ENCODE measurements at regions not wholly inside any gene's neighbourhood (a gene's known extent, or its start where the extent isn't known, plus 50 kb on each side); places are given as distances from the start of the nearest gene placed in this dataset.
"Not testable (repeated sequence)": the region's sequence is repeated elsewhere in the genome, so short reads cannot be mapped to it uniquely, and the experiment has no call there.

GRCh38 chr16:17983847-17984639 lies 352.5 kb downstream of the NPIPA8 start:
- DNase-seq (ENCODE audit: low spot score) = no peak

GRCh38 chr16:17983114-17983513 lies 353.4 kb downstream of the NPIPA8 start:
- DNase-seq (ENCODE audit: low spot score) = no peak

DNA sequence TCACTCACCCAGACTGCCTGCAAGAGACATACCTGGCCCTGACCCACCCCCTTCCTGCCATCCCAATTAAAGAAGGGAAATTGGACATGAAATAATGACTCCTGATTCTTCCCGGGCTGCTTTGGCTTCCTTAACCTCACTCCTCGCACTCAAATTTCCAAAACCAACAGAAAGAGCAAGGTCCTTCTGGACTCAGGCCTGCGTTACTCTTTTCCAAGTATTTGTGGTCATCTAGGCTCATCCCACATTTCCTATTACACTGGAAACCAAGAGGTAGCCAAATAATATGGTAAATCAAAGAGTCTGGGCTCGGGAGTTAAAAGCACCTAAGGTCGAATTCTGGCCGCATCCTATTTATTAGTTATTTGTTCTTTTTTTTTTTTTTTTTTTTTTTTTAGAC lies 359.3 kb downstream of the NPIPA8 start:
- no peak for DNase-seq (ENCODE audit: low spot score)

- DNase-seq (ENCODE audit: low spot score) = no peak
Measured at GRCh38 chr16:17972460-17972943, 364.0 kb downstream of the NPIPA8 start.

- no peak for DNase-seq (ENCODE audit: low spot score)
Measured at GRCh38 chr16:17970816-17971331, 365.7 kb downstream of the NPIPA8 start.

DNA sequence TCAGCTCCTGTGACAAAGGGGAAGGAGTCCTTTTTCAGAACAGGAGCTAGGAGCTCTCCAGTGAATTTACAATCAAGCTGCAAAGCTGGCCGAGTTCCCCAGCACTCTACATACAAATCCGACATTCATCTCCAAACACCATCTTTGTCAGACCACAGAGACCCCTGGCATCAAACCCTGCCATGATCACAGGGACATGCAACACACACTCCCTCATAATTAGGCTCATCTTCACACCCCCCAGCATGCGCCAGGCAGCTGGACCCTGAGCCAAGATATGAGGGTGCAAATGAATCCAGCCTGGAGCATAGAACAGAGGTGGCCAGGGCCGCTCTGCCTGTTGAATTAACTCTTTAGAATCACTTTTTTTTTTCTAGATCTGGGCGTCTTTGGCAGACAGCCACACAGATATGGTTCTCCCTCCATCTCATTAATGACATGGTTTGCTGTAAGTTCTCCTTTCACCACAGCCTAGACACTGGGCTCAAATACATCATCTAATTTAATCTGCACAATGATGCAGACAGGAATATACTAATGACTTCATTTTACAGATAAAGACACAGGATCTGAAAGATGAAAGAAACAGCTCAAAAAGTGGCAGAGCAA lies 366.3 kb downstream of the NPIPA8 start:
- no peak for DNase-seq (ENCODE audit: low spot score)

DNA sequence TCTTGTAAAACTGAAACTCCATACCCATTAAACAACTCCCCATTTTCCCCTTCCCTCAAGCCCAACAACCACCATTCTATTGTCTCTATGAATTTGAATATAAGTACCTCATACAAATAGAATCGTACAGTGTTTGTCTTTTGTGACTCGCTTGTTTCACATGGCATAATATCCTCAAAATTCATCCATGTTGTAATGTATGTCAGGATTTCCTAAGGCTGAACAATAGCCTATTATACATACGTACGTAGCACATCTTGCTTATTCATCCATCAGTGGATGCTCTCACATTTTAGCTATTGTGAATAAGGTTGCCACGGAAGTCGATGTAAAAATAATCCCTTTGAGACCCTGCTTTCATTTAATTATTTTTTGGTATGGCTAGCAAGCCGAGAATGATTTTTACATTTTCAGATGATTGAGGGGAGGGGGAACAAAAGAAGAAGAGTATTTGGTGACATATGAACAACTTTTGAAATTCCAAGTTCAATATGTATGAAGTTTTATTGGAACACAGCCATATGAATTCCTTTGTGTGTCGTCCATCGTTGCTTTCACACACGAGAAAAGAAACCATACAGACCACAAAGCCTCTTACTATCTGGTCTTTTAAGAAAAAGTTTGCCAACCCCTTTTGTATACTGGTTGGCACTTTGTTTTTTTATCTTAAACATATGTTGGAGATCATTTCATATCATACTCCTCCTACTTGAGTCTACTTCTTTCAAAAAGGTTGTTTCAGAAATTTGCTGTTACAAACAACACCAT lies 371.2 kb downstream of the NPIPA8 start:
- DNase-seq (ENCODE audit: low spot score) = no peak

- DNase-seq (ENCODE audit: low spot score) = no peak
Measured at GRCh38 chr16:17964196-17964595, 372.3 kb downstream of the NPIPA8 start.

DNA sequence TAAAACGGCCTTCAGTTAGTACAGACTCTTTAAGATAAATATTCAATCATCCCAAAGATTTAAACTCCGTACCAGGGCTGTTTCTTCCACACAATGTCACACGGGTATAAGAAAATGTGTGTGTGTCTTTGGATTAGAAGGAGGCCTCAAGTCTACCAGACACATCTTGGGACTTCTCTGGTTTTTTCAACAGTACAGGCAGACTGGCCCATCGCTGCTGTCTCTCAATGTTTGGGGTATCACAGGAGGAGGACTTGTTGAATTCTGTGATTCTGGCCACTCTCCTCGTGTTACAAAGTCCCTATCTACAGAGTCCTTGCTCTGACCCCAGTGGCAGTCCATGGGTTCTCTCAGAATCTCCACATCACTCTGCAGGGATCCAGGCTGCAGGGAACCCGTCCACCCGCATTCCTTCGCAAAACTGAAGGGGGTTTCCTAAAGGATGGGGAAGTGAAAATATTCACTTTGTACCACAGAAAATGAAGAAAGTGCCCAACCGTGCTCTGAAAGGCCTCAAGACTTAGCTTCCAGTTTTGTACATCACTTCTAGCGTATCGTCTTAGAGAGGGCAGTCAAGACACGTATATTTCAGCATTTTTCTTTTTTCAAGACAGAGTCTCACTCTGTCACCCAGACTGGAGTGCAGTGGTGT lies 373.2 kb downstream of the NPIPA8 start:
- DNase-seq (ENCODE audit: low spot score) = no peak

DNA sequence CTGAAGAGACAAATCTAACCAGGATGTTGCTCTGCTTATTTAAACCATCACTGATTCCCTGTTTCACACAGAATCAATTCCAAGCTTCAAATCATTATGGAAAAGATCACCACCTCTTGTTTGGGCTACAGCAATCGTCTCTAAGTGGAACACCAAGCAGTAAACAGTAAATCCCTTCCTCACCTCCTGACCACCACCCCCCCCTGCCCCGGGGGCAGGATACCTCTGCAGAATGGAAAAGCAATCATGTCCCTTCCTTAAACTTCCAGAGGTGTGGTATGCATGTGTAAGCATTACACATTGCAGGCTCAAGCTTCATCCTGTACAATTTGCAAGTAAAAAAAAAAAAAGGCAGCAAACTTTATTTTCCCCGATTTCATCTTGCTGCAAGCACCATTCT lies 373.8 kb downstream of the NPIPA8 start:
- DNase-seq (ENCODE audit: low spot score) = no peak

DNA sequence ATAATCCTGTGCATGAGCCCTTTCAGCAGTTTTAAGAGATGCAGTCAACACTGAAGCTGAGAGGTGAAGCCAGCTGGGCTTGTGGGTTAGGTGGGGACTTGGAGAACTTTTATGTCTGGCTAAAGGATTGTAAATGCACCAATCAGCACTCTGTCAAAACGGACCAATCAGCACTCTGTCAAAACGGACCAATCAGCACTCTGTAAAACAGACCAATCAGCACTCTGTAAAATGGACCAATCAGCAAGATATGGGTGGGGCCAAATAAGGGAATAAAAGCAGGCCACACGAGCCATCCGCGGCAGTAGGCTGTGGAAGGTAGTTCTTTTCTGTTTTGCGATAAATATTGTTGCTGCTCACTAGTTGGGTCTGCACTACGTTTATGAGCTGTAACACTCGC lies 374.7 kb downstream of the NPIPA8 start:
- DNase-seq (ENCODE audit: low spot score) = not testable (repeated sequence)

DNA sequence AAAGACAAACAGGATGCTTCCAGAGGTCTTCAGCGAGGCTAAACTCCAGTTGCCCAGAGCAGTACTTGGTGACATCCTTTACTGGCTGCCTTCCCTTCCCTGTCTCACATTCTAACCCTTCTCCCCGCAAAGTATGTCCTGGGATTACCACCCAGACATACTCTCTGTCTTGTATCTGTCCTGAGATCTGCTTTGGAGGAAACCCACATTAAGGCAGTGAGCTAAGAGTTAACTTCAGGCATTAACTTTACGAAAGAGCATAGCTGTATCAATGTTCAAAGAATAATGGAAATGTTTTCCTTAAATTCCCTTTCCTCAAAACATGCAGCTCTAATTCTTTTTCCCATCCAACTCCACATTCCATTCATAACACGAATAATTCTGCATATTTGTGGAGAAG lies 385.2 kb downstream of the NPIPA8 start:
- DNase-seq (ENCODE audit: low spot score) = no peak

GRCh38 chr16:17949982-17950250 lies 386.6 kb downstream of the NPIPA8 start:
- no peak for DNase-seq (ENCODE audit: low spot score)

DNA sequence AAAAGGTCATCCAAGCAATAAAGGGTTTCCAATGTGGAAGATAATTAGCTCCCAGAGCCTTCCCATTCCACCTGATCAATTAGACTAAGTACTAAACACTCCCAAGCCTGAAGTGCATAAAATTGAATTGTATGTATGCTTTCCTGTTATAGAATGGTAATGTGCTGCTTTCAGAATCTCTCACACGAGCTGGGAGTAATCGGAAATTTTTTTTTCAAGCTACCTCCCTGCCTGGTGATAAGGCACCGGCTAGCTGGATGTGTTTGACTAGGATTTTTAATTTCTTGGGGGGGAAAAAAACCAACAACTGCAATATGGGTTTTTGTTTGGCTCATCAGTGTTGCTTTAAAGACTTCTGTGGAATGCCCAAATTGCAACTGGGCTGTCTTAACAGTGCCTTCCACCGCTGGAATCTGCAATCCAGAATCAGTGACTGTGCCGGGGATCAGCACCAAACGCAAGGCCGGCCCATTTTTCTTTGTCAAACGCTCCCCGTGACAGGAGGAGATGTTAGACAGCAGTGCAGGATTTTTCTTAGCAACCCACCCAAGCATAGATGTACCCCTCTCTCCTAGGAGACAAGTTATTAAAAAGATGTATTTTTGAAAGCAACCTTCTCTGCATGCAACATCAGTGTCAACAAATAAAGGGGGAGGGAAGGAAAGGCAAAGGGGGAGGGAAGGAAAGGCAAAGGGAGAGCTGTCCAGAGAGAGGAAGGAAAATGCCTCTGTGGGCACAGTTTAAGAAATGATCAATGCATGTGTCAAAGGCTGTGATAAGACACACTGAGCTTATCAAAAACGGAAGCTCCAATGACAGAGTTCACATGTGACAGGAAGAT lies 387.2 kb downstream of the NPIPA8 start:
- DNase-seq (ENCODE audit: low spot score) = no peak

DNA sequence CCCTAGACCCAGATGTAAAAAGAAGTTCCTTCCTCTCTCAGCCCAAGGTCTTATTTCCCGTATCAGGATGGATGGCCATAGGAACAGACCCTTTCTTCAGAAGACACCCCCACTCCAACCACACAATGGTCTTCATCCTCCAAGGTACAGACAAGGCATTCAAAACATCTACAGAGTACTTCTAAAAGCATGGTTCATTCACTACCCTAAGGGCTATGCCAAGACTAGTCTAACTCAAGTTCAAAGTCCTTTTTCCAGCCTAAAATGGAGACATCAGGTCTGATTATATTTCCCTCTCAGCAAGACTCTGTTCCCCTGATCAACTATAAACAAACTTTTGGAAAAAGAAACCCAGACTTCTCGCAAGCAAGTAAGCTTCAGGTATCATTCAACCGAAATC lies 388.9 kb downstream of the NPIPA8 start:
- DNase-seq (ENCODE audit: low spot score) = no peak

DNA sequence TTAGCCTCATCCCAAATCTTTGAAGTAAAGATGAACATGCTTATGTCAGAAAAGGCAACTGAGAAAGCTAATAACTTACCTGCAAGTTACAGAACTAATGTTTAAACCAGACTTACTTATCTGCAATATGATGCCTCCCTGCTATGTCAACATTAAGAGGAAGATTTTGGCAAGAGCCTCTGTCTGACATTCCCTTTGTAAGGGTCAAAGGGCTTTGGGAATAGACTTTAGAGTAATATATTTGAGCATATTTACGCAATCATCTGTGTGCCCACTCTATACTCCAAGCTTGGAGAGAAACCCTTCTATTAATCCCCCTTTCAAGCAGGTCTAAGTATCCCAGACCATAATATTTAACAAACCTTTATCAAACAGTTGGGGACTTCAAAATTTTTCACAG lies 389.4 kb downstream of the NPIPA8 start:
- no peak for DNase-seq (ENCODE audit: low spot score)

GRCh38 chr16:17945080-17945601 lies 391.4 kb downstream of the NPIPA8 start:
- DNase-seq (ENCODE audit: low spot score) = no peak

DNA sequence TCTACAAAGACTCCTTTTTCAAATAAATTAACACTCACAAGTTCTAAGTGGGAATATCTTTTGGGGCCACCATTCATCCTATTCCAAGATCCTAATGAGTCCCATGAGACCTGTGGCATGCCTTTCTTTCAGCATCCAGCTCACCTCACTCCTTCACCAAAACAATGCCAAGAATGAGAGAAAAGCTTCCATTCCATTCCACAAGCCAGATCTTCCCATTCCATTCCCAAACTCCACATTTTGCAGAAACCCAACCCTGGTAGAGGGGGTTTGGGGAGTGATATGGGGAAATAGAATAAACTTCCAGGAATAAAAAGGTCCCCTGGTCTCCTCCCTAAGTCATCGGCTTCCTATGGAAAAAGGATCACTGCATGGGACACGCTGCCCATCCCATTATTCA lies 392.2 kb downstream of the NPIPA8 start:
- no peak for DNase-seq (ENCODE audit: low spot score)

DNA sequence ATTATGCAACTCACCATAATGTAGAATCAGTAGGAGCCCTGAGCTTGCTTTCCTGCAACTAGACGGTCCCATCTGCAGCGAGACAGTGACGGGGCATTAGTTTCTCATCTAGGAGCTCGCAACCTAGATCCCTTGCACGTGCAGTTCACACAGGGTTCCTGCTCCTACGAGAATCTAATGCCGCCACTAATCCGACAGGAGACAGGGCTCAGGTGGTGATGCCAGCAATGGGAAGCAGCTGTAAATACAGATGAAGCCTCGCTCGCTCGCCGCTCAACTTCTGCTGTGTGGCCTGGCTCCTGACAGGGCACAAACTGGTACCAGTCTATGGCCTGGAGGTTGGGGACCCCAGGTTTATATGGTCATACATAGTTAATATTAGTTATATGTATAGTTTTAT lies 394.5 kb downstream of the NPIPA8 start:
- DNase-seq (ENCODE audit: low spot score) = no peak

GRCh38 chr16:17940584-17941364 lies 395.8 kb downstream of the NPIPA8 start:
- no peak for DNase-seq (ENCODE audit: low spot score)

DNA sequence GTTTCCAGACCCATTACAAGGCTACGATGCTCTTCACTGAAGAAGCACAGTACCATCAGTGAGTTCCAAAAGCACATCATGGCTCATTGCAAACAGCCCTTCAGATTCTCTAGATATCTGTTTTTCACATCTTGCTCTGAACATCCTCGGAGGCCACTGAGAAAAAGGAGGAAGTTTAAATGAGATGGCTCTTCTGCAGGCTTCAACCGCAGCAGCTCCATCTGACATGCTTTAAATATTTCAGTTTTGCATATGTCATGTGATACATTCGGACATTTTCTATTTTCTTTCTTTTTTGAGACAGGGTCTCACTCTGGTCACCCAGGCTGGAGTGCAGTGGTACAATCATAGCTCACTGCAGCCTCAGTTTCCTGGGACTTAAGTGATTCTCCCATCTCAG lies 396.8 kb downstream of the NPIPA8 start:
- no peak for DNase-seq (ENCODE audit: low spot score)

Measured in kidney capillary endothelial cell (primary cell).